H7 (cell line): ENCODE measurements at regions not wholly inside any gene's neighbourhood (a gene's known extent, or its start where the extent isn't known, plus 50 kb on each side); places are given as distances from the start of the nearest gene placed in this dataset.

Experiments
- DNase-seq: peaks from one replicate; pipeline ENCODE4 v3.0.0; 2012
- H3K27me3 ChIP-seq: 2 replicates; pipeline ENCODE4 v1.6.0; 2011; ENCODE audit warnings: mild to moderate bottlenecking, low read length; ENCODE audit not compliant: control insufficient read depth, insufficient read depth
- H3K36me3 ChIP-seq: replicated peaks from 2 replicates; pipeline ENCODE4 v1.5.1; 2011; ENCODE audit warnings: low read length; ENCODE audit not compliant: control insufficient read depth, insufficient read depth
- H3K4me3 ChIP-seq: 2 replicates; pipeline ENCODE4 v1.5.1; 2011; ENCODE audit warnings: low read depth, mild to moderate bottlenecking, control low read depth, low read length, moderate library complexity; ENCODE audit not compliant: insufficient read depth

DNA sequence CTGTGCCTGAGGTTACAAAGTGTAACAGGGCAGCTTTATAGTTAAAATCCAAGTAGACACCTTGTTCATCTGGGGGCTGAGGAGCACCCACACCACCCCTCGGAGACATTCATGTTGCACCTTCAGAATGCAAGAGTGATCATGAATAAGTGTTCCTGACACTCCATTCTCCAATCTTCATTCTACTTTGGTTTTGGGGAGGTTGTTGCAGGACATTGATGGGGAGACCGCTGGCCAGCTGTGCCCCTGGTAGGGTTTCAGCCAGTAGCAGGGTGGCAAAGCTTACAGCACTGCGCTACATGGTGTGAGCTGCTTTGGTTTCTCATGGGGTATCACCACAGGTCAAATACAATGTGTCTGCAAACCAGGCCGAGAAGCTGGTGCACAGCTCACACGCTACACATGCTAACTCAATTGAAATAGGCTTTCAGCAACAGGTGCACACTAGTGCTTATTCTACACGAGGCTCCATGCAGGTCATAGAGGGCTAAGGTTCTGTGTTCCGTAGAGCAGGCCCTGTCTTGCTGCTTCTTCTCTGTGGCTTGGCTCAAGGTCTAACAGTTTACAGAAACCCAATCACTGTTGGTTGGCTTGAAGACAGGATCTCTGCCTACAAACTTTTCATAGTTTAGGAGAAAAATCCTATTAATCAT, 317.4 kb upstream of the ZNF32 start:
- Histone ChIP-seq H3K36me3 (no peaks in the 10 kb centered on the region), H3K4me3 (no peak overlapping the region), H3K27me3 (no peaks in the 10 kb centered on the region)
- DNase-seq = no peak

DNA sequence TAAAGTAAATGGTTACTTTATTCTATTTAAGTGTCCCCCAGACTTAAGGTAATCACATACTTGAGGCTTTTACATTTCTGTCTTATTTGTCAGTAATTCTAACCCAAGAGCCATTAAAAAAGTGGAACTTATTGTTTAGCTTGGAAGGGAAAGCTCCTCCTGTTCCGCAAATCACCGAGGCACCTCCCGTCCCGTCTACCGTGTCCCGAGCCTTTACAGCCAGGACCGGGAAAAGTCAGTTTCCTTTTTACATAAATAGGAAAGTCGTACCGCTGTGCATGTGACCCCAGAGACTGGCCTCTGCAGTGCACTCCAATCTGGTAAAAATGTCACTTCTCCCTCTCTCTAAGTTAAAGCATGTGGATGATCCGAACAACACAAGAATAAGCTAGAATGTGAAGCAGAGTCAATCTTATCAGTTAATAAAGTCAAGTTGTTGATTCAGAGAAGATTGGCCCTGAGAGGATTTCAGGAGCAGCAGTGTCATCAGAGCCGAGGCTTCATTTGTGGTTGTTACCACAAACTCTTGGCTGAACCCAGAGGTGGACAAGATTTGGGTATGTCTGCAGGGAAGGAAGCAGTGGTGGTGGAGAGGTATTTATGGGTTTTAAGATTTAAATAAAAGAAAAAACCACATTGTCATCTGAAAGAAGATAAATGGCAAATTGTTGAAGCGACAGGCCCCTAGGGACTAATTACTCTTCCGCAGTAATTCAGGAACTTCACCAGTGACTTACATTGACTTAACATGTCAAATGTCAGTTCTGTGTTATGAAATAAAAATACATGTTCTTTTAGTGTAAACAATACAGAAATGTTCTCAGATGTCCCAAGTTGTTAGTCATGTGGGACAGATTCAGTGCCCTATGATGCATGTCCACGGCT, 316.6 kb upstream of the ZNF32 start:
- no peak for DNase-seq
- H3K27me3 ChIP-seq = no peaks in the 10 kb centered on the region
- H3K4me3 ChIP-seq = no peak overlapping the region
- H3K36me3 ChIP-seq = no peaks in the 10 kb centered on the region

DNA sequence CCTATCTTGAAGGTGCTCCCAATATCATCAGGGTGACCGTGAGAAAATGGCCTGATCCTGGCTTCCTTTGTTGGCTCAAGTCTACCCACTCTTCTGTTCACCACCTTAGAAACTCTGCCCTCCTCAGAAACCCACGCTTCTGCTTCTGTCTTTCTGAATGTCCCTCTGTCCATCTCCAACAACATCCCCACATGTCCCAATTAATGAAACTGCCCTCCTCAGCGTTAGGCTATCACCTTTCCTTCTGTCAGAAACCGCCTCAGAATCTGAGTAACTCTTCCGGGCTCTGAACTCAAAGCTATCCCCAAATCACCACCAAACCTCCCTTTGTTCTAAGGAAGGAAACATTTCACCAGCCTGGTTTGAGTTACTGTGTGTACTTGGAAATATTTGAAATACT, 315.8 kb upstream of the ZNF32 start:
- DNase-seq = no peak
- Histone ChIP-seq H3K36me3 (no peaks in the 10 kb centered on the region), H3K27me3 (no peaks in the 10 kb centered on the region), H3K4me3 (no peak overlapping the region)

GRCh38 chr10:43963793-43964425, 315.2 kb upstream of the ZNF32 start:
- no peaks in the 10 kb centered on the region for H3K36me3 ChIP-seq
- DNase-seq = no peak
- no peak overlapping the region for H3K4me3 ChIP-seq
- no peaks in the 10 kb centered on the region for H3K27me3 ChIP-seq

GRCh38 chr10:43963379-43963778, 314.7 kb upstream of the ZNF32 start:
- Histone ChIP-seq H3K4me3 (no peak overlapping the region), H3K27me3 (no peaks in the 10 kb centered on the region), H3K36me3 (no peaks in the 10 kb centered on the region)
- no peak for DNase-seq

DNA sequence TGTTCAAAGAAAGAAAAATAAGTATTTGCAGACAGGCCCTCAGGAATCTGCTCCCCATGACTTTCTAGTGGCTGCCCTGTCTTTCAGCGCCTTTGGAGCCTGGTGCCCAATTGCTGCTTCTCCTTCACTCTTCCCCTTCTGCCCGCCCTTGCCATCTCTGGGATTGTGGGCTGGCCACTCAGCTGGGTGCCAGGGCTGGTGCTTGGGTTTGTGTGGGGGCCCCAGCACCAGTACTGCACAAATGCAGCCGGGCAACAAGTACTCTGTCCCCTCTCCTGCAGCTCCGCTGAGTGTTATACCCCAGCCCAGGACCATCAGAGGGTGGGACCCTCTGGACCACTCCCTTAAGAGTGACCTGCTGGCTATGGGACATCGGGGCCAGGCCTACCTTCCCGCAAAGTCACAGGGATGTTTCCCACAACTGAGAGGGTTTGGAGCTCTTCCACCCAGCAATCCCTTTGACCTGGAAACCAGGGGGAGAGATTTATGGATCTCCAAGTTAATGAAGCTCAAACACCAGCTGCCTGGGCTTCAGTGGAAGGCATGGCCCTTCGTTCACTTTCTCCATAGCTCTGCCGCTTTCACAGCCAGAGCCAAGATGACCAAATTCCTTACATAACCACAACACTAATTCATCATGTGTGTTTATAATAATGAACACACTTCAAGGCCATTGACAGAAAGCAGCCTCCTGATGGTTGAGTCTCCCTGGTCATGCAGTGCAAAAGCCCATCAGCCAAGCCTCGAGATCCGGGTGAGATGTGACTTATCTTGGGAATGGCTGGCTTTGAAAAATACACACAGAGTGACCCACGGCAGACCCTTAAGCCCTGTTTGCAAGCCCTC, 313.9 kb upstream of the ZNF32 start:
- H3K27me3 ChIP-seq = no peaks in the 10 kb centered on the region
- H3K4me3 ChIP-seq = no peak overlapping the region
- H3K36me3 ChIP-seq = no peaks in the 10 kb centered on the region
- DNase-seq = no peak

GRCh38 chr10:43961523-43962345, 313.1 kb upstream of the ZNF32 start:
- DNase-seq = no peak
- H3K4me3 ChIP-seq = no peak overlapping the region
- no peaks in the 10 kb centered on the region for H3K27me3 ChIP-seq
- H3K36me3 ChIP-seq = no peaks in the 10 kb centered on the region

GRCh38 chr10:43960981-43961380, 312.3 kb upstream of the ZNF32 start:
- no peak for DNase-seq
- Histone ChIP-seq H3K27me3 (no peaks in the 10 kb centered on the region), H3K4me3 (no peak overlapping the region), H3K36me3 (no peaks in the 10 kb centered on the region)

- Histone ChIP-seq H3K27me3 (no peaks in the 10 kb centered on the region), H3K36me3 (no peaks in the 10 kb centered on the region), H3K4me3 (no peak overlapping the region)
- no peak for DNase-seq
These were observed 311.8 kb upstream of the ZNF32 start for GRCh38 chr10:43960477-43960876.

- no peak overlapping the region for H3K4me3 ChIP-seq
- no peaks in the 10 kb centered on the region for H3K27me3 ChIP-seq
- H3K36me3 ChIP-seq = no peaks in the 10 kb centered on the region
- no peak for DNase-seq
These were observed 311.4 kb upstream of the ZNF32 start for GRCh38 chr10:43960135-43960415.

DNA sequence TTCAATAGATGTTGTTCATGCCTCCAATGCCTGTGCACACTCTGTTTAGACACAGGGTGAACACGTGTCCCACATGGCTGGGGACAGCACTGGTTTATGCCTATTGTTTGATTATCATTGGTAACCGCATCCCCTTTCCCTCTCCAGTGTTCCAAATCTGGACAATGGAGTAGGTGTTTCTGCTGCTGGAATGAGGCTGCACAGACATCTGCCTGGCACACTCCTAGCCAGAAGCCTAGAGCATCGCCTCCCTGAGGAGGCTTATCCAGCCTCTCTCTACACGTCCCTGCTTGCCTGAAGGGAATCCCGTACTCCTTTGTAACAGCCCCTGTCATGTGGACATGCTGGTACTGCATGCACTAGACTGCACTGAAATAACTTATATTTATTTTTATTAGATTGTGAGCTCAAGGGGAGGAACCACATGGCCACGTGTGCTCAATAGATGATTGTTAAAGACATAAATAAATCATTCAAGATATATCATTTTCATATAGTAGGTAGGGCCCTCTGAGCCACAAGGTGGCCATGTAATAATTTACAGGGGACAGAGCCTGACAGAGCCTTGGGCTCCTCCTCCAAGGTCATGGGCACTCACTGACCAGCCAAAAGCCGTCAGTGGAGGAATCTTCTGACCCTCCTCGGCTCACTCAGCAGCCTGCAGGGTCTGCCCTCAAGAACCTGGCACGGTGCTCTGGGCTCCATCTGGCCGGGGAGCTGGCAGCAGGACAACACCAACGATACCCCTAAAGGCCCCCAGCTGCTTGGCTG, 310.9 kb upstream of the ZNF32 start:
- no peak for DNase-seq
- Histone ChIP-seq H3K27me3 (no peaks in the 10 kb centered on the region), H3K4me3 (no peak overlapping the region), H3K36me3 (no peaks in the 10 kb centered on the region)

GRCh38 chr10:43958964-43959363, 310.3 kb upstream of the ZNF32 start:
- Histone ChIP-seq H3K4me3 (no peak overlapping the region), H3K36me3 (no peaks in the 10 kb centered on the region), H3K27me3 (no peaks in the 10 kb centered on the region)
- DNase-seq = no peak

DNA sequence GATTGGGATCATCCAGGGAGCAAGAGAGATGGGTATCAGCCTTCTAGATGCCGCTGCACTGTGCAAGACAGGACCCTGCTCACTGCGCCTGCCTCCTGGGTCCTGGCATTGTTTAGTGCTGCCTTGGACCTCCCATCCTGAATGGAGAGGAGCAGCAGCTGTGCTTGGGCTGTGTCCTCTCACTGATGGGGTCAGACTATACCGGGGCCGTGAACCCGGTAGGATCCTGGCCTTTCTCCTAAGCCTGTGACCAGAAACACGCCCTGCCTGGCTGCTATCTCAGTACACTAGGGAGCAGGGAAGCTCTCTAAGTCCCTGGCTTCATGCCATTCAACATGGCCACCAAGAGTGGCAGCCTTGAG, 309.4 kb upstream of the ZNF32 start:
- DNase-seq = no peak
- Histone ChIP-seq H3K4me3 (no peak overlapping the region), H3K27me3 (no peaks in the 10 kb centered on the region), H3K36me3 (no peaks in the 10 kb centered on the region)
